ENCODE measurements at regions not wholly inside any gene's neighbourhood (a gene's known extent, or its start where the extent isn't known, plus 50 kb on each side); places are given as distances from the start of the nearest gene placed in this dataset.

DNA sequence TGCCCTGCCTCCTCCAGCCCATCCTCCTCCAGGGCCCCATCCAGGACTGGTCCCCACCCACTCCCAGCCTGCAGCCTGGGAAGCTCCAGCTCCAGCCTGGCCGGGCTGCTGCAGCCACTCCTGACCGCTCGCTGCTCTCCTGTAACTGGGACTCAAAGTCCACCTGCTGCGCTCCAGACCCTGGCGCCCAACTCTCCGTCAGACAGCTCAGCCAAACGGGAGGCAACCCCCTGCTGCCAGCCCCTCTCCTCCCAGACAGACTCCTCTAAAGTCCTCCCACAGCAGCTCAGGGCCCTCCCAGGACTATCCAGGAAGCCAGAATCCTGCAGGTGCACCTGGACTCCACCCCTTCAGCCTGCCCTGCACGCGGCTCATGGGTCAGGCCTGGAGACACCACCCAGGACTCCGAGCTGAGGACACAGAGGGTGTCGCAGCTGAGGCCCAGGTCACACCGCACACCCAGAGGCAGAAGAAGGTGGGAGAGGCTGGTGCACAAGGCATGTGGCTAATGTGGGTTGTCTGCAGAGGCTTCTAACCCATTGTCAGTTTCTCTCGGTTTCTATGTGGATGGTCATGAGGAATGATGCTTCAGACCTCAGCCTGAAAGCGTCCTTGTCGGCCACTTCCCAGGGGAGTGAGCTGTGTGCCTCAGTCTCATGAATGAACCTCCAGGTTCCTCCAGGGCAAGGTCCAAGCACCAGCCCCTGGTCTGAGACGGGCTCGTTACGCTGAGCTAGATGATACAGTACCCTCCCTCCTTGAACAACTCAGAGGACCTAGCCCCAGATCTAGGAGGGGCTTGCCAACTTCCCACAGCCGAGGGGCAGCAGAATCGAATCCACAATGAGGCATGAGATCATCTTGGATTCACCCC is 1514.8 kb downstream of the TBC1D22A start:
- no peak for DNase-seq

DNA sequence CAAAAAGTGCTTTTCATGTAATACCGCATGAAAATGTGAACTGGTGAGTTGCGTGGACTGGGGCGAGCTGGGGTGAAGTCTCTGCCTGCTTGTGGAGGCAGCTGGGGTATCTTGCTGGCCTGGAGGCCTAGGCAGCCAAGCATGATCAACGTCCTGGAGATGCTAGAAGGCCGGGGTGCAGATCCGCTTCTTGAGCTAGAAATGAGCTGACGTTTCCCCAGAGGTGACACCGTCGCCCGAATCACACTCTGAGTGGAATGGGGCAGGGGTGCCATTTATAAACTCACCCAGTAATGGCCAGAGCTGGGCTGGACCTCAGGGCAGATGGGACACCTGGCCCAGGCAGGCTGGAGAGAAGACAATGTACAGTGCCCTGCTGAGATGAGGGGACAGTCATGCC is 1513.0 kb downstream of the TBC1D22A start:
- no peak for DNase-seq

DNA sequence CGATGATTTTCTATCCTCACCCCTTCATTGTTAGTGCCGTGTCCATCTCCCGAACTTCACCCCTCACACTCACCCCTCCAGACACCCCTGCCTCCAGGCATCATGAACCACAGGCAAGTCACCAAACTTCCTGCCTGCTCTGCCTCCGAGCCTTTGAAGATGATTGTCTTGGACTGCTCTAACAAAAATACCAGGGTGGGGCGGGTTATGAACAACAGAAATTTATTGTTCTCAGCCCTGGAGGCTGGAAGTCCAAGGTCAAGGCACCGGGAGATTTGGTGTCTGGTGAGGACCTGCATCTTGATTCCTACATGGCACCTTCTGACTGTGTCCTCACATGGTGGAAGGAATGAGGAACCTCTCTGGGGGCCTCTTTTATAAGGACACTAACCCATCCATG is 1508.3 kb downstream of the TBC1D22A start:
- no peak for DNase-seq

DNA sequence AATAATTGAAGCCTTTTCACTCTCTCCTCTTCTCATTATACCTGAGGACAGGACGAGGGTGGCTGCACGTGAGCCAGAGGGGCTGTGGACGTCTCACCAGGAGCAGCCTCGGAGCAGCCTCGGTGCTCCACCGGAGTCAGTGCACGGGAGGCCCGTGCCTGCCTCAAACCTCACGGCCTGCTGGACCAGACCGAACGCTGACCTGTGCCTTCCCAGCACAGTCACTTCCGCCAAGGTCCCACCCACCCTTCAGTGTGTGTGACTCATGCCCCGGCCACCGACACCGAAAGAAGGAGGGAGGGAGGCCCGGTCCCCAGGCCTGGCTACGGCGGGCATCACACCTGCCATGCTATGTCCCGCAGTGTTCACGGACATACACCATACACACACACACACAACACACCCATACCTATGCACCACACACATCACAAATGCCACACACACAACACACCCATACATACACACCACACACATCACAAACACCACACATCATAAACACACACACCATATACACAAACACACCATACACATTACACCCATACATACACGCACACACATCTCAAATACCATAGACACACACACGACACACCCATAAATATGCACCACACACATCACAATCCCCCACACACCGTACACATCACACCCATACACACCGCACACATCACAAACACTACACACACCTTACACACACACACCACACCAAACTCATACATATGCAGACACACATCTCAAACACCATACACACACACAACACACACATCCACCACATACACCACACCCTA is 1506.5 kb downstream of the TBC1D22A start:
- no peak for DNase-seq

DNA sequence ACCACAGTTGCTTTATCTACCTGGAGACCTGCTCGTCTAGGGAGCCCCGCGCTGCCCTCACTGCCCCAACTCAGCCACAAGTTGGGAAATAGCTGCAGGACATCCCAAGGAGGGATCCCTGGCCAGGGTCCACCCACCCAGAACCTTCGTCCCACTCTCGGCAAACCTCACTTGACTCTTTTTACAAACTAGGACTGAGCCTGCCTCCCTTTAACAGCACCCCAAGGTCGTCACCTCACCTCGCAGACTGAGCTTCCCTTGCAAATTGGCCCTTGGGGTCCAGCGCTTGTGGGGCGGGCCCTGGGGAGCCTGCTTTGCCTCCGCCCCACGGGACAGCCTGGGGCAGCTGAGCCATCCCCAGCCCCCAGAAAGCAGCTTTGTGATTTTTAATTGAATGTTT is 1505.8 kb downstream of the TBC1D22A start:
- no peak for DNase-seq

DNA sequence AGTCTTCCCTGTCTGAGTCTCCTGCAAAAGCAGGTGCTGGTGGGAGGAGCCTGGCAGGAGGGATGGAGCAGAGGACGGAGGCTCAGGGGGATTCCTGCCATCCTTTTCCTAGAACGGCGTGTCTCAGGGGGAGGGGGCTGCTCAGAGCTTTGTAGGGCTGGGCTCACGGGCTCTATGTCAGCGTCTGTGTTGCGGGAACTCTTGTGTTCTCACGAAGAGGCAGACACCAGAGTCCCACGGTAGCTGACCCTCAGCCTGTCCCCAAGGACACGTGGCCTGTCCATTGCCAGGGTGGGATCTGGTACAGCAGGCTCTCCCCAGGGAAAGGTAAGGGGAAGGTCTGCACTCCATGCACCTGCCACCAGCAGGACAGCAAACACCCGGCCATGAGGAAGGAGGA is 1505.2 kb downstream of the TBC1D22A start:
- no peak for DNase-seq

DNA sequence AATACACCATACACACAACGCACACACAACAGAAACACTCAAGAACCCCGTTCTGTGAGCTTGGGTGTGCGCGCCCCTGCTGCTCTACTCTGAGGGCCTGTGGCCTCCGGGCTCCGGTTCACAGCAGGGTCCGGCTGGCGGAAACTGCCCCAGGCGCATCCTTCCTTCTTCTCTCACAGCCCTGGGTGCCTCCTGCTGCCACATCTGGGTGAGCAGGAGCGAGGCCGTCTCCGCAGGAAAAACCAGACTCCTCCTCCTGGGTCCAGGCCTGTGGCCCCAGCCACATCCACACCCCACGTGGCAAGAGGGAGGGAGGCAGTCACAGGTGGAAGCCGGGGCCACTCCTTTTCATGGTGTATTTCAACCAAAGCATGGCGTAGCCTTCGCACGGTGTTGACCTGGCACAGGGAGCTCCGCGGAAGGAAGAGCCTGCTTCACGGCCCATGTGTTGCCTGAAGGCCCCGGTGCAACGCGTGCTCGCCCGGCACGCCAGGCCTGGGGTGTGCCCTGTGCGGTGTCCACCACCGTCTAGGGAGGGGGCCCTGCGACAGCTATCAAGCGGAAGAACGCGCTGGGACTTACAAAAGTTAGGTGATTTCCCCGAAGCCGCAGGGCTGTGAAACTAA is 1502.7 kb downstream of the TBC1D22A start:
- no peak for DNase-seq

DNA sequence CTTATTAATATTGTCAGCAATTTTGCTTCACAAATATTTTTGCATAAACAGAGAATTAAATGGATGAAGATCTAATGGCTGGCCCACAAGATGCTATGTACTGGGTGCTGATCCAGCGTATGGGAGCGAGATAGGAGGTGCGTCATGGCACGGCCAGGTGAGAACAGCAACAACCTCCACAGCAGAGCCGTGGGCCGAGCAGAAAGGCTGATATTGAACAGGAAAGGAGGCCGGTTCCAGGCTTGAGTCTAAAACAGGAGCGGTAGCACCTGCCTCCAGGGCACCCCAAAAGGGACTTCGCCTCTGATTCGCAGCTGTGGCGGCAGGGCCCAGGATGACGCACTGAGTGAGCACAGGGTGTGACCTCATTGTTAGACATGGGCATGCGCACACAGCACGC is 1502.1 kb downstream of the TBC1D22A start:
- DNase-seq, result no peak

DNA sequence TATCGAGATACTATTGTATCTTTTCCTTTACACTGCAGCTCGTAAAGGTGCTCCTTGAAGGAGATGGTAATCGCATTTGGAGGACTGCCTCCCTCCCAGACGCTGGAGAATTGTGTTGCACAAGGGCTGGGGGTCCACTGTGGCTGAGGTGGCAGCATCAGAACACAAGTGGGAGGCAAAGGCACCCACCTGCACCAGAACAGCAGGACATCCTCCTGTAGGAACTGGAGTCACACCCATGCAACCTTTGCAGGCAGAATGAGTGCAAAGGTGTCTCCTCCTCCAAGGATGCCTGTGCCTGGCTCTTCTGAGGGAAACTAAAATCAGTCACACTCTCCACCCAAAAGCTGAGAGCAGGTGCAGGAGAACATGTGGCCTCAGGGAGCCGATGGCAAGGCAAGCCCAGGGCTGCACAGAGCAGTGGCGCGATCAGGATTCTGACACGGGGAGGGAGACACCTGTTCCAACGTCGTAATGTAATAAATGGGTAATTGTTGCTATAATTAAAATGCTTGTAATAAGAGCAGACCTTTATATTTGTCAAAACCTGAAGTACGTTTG is 1501.4 kb downstream of the TBC1D22A start:
- DNase-seq, result no peak

DNA sequence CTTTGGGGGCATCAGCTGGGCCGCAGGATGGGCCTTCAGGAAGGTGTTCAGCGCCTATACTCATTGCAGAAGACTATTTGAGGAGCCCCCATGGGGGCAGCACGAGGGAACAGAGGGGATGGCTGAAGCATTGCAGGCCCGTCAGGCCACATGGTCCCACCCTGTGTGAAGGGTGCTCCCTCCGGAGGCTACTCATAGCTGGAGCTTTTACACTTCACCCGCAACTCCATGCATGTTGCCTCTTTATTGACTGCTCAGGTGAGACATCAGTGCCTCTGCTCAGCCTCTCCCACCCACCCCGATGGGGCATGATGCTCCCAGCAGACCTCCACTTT is 1500.9 kb downstream of the TBC1D22A start:
- DNase-seq, result no peak

DNA sequence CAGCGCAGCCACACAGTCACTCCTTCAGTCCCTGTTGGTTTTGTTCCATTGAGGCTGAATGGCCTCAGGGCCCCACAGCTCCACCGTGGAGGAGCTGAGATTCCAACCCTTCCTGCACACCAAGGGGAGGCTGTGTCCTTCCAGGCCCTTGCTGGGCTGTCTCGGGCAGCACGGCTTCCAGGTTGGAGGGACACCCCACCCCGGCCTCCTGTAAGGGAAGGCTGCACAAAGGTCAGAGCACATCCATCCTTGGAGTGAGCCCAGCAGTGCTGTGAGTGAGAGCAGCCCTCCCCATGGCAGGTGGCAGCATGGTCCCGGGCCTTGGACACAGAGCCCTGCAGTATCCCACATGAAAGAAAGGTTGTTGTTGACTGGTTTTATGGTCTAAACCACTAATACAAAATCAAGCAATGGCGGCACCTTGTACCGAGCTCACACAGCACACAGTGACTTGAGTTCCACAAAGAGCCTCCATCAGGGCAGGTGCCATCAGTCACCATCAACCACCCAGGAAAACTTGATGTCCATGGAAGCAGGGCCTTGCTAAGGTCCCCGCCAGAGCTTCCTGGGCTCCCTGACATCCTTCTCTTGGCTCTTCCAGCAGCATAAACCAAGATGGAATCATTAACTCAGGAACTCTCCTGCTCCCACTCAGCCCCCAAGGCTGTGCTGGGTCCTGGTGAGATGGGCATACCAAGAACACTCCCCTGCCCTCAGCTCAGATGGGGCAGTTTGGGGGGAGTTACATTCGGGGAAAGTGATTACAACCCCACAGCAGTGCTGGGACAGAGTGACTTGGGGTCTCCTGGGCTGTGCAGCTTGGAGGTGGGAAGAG is 1500.4 kb downstream of the TBC1D22A start:
- DNase-seq, result no peak

DNA sequence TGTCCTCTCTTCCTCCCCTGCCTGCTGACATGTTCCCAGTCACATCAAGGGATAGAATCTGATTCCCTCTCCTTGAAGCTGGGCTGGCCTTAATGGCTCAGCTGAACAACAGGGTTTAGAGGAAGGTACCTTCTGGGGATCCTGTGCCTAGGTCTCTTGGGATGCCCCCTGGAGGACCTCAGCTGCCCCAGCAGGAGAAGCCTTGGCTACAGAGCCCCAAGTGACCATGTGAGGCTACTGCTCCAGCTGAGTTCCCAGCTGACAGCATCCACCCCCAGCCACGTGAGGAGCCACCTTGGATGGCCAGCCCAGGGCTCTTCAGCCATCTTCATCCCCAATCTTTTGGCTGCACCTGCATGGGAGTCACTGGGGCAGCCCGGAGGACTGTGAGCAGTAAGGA is 1499.3 kb downstream of the TBC1D22A start:
- DNase-seq, result no peak

DNA sequence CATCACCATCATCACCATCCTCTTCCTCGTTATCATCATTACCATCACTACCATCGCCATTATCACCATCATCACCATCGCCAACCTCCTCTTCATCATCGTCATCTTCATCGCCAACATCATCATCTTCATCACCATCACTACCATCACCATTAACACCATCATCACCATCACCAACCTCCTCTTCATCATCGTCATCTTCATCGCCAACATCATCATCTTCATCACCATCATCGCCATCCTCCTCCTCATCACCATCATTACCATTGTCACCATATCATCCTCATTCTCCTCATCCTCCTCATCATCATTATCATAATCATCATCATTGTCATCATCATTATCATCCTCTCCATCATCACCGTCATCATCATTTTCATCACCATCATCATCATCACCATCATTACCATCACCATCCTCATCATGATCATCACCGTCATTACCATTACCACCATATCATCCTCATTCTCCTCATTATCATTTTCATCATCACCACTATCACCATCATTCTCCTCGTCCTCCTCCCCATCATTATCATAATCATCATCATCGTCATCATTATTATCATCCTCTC is 1498.7 kb downstream of the TBC1D22A start:
- DNase-seq, result no peak

DNA sequence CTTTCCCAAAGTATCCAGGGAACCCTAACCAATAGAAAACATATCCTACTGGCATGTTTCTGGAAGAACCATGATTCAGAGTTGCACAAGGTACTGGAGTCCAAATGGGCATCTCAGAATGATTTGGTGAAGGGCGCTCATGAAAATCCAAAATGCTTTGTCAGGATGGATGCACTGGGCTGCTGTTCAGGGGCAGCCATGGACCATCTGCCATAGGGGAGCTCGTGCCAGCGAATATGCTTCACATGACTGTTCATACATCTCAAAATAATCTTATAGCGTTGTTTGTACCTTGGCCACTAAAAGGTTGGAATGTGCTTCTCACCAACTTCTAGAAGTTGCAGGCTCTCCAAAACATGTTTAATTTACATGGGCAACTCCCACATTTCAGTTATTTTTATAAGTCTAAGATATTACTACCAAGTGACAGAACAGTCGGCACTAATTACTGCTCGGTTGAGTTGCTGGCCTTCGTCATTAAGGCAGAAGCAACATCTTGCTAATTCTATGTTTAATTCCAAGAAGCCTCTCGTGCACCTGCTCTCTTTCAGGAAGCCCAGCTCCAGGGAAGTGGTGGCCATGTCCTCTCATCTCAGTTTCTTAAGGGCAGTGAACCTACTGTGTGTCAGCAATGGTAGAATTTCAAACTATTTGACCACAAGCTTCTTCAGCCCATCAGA is 1497.7 kb downstream of the TBC1D22A start:
- no peak for DNase-seq

DNA sequence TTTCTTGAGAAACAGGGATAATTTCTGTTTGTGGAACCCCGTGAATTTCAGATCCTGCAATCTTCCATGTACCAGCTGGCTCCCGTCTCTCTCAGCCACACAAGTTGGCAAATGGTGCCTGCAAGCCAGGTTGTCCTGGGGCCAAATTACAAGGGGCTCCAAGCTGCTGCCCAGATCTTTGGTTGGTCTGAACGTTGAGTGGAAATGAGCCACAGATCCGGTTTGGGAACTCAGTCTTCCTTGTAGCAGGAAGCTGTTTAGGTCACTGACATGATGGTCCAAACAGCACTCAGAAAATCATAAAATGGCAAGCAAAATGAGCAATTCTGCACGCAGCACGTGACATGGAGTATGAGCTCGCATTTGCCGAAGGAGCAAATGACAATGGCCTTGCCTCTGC is 1496.4 kb downstream of the TBC1D22A start:
- DNase-seq, result no peak

DNA sequence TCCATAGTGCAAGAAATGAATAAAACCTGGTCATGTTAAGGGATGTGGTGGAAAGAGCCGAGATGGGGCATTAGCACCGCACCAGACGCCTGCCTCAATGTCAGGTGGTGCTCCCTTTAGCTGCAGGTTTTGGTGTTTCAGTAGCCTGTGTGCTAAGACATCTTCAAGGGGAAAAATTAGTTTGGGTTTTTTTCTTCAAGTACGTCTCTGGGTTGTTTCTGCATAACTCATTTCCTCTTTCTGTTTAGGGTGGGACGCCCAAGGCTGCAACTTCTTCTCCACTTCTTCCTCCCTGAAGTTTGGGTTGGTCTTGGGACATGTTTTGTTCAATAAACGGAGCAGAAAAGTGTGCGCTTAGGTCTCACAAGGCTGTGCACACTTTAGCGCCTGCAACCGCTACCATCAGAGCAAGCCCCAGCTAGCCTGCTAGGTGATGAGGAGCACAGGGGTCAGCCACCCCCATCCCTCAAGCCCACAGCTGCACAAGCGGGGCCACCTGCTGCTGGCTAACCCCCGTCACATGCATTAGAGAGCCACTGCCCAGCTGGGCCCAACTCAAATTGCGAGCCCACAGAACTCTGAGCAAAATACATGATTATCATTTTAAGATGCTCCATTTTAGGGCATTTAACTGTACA is 1495.7 kb downstream of the TBC1D22A start:
- no peak for DNase-seq

DNA sequence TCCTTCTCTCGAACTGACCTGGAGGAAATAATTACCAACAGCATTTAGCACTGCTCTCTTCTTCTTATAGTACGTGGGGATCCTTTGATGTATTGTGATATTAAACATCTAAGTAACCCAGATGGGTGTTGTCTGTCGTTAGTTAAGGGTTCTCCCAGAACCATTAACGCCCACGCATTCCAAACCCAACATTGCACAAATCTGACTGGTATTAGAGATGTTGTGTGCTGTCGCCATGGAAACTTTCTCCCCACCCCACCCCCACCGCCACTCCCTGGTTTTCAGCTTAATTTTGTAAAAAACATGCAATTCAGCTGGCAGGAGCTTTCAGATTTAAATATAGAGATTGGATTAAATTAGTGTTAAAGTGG is 1495.2 kb downstream of the TBC1D22A start:
- no peak for DNase-seq

DNA sequence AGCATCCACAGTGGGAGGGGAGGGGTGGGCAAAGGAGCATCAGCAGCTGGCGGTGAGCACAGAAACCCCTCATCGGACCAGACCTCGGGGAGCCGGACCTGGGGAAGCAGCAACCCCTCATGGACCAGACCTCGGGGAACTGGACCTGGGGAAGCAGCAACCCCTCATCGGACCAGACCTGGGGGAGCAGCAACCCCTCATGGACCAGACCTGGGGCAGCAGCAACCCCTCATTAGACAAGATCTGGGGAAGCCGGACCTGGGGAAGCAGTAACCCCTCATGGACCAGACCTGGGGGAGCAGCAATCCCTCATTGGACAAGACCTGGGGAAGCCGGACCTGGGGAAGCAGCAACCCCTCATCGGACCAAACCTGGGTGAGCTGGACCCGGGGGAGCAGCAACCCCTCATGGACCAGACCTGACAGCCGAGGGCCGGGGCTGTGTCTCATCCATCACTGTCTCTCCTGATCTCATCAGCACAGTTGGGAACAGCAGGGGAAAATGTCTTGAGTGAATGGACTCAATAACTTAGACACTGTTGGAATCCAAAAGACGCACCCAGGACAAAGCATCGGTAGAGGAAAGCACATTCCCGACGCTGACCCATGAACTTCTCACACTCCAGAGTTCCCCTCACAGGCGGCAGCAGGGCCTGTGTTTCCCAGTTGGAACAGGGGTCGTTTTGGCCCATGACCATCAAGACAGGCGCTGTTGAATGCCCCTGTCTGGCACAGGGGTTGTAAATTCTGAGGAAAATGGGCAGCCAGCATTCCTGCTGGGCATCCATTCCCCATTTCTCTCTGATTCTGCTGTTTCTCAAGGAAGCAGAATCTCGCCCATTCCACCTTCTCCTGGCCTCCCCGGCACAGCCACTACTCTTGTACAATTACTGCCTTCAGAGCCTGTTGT is 1494.6 kb downstream of the TBC1D22A start:
- DNase-seq, result no peak

DNA sequence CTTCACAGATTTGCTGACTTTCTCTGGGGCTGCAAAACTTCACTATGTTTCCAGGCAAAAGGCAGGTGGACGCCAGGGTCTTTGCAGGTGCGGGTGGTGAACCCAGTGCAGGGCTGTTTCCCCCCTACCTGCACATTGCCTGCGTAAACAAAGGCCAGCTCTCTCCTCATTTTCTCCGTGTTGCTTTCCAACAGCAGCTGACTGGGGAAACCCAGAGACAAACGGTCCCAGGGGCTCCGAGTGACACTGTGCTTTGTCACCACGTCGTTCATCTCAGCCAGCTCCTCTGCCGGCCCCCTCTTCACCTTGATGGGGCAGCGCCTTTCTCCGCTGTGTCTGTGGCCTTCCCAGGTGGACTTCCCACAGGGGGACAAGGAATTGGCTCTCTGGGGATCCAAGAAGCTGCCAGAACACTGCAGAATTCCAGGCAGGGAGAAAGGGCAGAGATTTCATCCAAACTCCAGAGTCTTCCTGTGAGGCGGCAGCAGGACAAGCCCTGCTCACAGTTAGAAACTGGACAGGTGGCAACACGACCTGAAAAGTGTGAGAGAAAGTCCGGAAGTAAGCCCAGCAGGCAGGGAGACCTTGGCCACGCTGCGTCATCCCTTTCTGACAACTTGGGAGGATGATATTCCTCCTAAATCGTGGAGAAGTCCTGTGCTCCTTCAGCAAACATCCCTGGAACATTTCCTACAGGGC is 1493.7 kb downstream of the TBC1D22A start:
- no peak for DNase-seq
